ENCODE measurements at regions not wholly inside any gene's neighbourhood (a gene's known extent, or its start where the extent isn't known, plus 50 kb on each side); places are given as distances from the start of the nearest gene placed in this dataset.

DNA sequence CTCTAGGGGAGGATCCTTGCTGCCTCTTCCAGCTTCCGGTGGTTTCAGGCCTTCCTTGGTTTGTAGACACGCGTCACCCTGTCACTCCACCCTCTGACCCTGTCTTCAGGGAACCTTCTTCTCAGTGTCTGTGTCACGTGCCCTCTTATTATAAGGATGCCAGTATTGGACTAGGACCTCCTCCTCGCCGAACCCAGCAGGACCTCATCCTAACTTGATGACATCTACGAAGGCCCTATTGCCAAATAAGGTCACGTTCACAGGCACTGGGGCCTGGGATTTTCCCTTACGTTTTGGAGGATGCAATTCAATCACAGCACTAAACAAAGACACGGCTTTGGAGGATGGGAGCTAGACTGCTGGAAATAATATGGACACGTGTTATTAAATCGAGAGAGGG, 408.7 kb downstream of the BRD1 start:
- ATAC-seq (ENCODE audit: low read depth) (no peak), DNase-seq (no peak)
- no peaks in the 10 kb centered on the region for H3K9me1 ChIP-seq (ENCODE audit: insufficient read depth, low read length)
- no peak overlapping the region for H4K8ac ChIP-seq (ENCODE audit: low read depth in 2 of 2, low read length in 2 of 2)
- no peak overlapping the region for H3K23ac ChIP-seq (ENCODE audit: low read depth, low read length)
- H2AK9ac ChIP-seq (replicated peaks; ENCODE audit: low read depth, low read length, poor library complexity), result no peak overlapping the region
- POLR2A ChIA-PET (ENCODE audit: unreplicated experiment), result no interaction called here
- no peaks in the 10 kb centered on the region for H3K4me1 ChIP-seq (ENCODE audit: control insufficient read depth, insufficient read depth, low read length)
- no peaks in the 10 kb centered on the region for H3K79me1 ChIP-seq (ENCODE audit: low read depth in 1 of 2, low read length in 2 of 2)
- H3K4me2 ChIP-seq (ENCODE audit: low read depth, low read length), result no peak overlapping the region
- in situ Hi-C loops (cut with MboI; ENCODE audit: low sequenced_read_pairs) (no loop called here), intact Hi-C loops (cut with micrococcal nuclease) (no loop called here), dilution Hi-C loops (cut with HindIII; ENCODE audit: low sequenced_read_pairs, unreplicated experiment) (no loop called here)
- BruUV-seq (replicated peaks), result no TSS peak
- H4K5ac ChIP-seq (ENCODE audit: low read depth, low read length), result no peak overlapping the region
- no peak overlapping the region for H4K91ac ChIP-seq (ENCODE audit: insufficient read depth, low read depth, low read length)
- H3K9ac ChIP-seq (ENCODE audit: low read depth, low read length), result no peak overlapping the region
- no peak overlapping the region for H2BK20ac ChIP-seq (ENCODE audit: low read depth, low read length)
- H3K27me3 ChIP-seq (ENCODE audit: control insufficient read depth, insufficient read depth, low read length), result no peaks in the 10 kb centered on the region
- no peak overlapping the region for H2BK120ac ChIP-seq (ENCODE audit: low read depth, low read length)
- no peak overlapping the region for H2AK5ac ChIP-seq (ENCODE audit: low read depth, low read length)
- CTCF ChIA-PET, result no interaction called here
- no peak overlapping the region for H3K14ac ChIP-seq (replicated peaks; ENCODE audit: low read depth, low read length)
- no peak overlapping the region for H3K4ac ChIP-seq (ENCODE audit: low read depth, low read length)
- H2BK5ac ChIP-seq (ENCODE audit: low read depth, low read length, poor library complexity, severe bottlenecking), result no peak overlapping the region
- no peaks in the 10 kb centered on the region for H4K20me1 ChIP-seq (ENCODE audit: insufficient read depth, low read length)
- no peak overlapping the region for H2BK15ac ChIP-seq (ENCODE audit: low read depth, low read length)
- no peaks in the 10 kb centered on the region for H3K36me3 ChIP-seq (ENCODE audit: control insufficient read depth, insufficient read depth, low read length)
- no peak for TF ChIP-seq BHLHE40 (IDR thresholded peaks at IDR 0.05; ENCODE audit: low read depth, low read length)
- H3K9me3 ChIP-seq (ENCODE audit: control insufficient read depth, insufficient read depth, low read length), result peaks cover 51% of the 10 kb centered on the region
- H3K4me3 ChIP-seq (ENCODE audit: insufficient read depth, low read depth, low read length), result no peak overlapping the region
- WGBS, 2 experiments (ENCODE audit: extremely low coverage in 2 of 2, insufficient read length in 1 of 2), result 80% methylated on average over 3 of the region's 12 CpGs; no CpG with 5 or more reads in 1 of the 2 experiments
- H3K18ac ChIP-seq (ENCODE audit: low read depth, low read length), result no peak overlapping the region
- H3K27ac ChIP-seq (ENCODE audit: insufficient read depth, low read length), result no peak overlapping the region
- H2AFZ ChIP-seq (replicated peaks; ENCODE audit: low read length, poor library complexity), result no peak overlapping the region
- no peak overlapping the region for H3K56ac ChIP-seq (ENCODE audit: extremely low read depth, insufficient read depth, low read length)

All from IMR-90 (cell line).